SU-DHL-6 (cell line): ENCODE measurements at regions not wholly inside any gene's neighbourhood (a gene's known extent, or its start where the extent isn't known, plus 50 kb on each side); places are given as distances from the start of the nearest gene placed in this dataset.

Source experiments
- EZH2phosphoT487 ChIP-seq: fragments of 200-600 bp; sonication (generic), shearing (Covaris generic); conservative IDR thresholded peaks from 2 replicates; pipeline ENCODE4 v1.6.1; 2018; ENCODE audit warnings: mild to moderate bottlenecking, antibody characterized with exemption, low read length, moderate library complexity, mixed read lengths
- TF ChIP-seq, protein P1 (sequence below): fragments of 200-600 bp; sonication (generic); IDR thresholded peaks from one replicate; pipeline ENCODE4 v1.5.1; 2017; ENCODE audit warnings: antibody characterized with exemption, mild to moderate bottlenecking, low read length, moderate library complexity; ENCODE audit not compliant: insufficient read depth, poor library complexity, severe bottlenecking

DNA sequence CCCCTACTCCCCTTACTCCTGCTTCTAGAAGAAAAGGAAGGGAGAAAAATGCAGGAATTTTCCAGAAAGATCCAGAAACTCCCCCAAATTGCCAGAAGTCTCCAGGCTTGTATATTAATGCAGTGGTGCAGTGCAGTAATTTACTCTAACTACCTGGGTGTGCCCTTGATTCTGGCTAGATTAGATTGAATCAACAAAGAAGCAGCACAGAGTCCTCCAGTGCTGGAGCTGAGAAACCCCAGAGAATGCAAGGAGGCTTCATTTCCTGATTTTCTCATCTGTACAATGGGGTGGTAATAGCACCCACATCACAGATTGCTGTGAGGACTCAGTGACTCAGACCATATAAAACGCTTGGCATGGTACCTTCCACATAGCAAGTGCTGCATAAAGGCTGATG is 247.3 kb upstream of the RPL38 start:
- TF ChIP-seq, protein P1, sequence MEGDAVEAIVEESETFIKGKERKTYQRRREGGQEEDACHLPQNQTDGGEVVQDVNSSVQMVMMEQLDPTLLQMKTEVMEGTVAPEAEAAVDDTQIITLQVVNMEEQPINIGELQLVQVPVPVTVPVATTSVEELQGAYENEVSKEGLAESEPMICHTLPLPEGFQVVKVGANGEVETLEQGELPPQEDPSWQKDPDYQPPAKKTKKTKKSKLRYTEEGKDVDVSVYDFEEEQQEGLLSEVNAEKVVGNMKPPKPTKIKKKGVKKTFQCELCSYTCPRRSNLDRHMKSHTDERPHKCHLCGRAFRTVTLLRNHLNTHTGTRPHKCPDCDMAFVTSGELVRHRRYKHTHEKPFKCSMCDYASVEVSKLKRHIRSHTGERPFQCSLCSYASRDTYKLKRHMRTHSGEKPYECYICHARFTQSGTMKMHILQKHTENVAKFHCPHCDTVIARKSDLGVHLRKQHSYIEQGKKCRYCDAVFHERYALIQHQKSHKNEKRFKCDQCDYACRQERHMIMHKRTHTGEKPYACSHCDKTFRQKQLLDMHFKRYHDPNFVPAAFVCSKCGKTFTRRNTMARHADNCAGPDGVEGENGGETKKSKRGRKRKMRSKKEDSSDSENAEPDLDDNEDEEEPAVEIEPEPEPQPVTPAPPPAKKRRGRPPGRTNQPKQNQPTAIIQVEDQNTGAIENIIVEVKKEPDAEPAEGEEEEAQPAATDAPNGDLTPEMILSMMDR, result no peak
- no peak for TF ChIP-seq EZH2phosphoT487
